EH (cell line): ENCODE measurements at regions not wholly inside any gene's neighbourhood (a gene's known extent, or its start where the extent isn't known, plus 50 kb on each side); places are given as distances from the start of the nearest gene placed in this dataset.

Source experiments
- DNase-seq: peaks from one replicate; pipeline ENCODE4 v3.0.0-alpha.2; 2015; ENCODE audit warnings: low read depth

DNA sequence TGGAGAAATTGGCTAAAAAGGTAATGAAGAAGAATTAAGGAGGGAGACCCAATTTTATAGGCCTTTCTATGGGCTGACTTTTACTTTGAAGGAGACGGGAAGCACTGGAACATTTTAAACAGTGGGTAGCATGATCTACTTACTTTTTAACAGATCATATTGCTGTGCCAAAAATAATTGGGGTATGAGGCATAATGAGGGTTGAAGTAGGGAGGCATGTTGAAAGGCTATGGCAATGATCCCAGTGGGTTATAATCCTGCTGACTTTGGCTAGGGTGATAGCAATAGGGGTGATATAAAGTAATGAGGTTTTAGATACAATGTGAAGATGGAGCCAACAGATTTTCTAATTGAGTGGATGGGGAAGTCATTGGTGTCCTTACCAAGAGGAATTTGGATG lies 73.2 kb downstream of the GPR37 start:
- no peak for DNase-seq

DNA sequence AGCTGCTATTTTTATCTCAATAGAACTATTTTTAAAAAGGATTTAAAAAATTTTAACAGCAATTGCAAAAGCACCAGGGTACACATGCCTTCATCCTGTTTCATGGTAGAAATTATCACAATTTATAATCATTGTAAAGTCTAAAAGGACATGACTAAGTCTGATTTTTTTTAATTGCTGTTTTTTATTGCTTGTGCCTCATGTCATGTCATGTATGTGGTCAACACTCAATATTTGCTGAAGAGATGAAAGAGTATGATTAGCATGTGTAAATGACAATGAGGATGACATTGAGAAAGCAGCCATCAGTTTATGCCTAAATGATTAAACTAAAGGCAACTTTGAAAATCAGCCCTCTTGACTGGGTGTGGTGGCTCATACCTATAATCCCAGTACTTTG lies 74.8 kb downstream of the GPR37 start:
- no peak for DNase-seq

DNA sequence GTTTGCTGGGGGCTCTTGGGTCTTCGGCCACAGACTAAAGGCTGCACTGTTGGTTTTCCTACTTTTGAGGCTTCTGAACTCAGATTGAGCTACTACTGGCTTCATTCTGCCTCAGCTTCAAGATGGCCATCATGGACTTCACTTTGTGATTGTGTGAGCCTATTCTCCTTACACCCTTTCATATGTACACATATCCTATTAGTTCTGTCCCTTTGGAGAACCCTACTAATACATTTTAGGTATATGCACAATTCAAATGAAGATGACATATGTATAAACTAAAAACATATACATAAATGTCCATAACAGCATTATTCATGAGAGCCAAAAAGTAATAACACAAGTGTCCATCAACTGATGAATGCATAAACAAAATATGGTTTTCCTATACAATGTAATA lies 75.7 kb downstream of the GPR37 start:
- DNase-seq: no peak

DNA sequence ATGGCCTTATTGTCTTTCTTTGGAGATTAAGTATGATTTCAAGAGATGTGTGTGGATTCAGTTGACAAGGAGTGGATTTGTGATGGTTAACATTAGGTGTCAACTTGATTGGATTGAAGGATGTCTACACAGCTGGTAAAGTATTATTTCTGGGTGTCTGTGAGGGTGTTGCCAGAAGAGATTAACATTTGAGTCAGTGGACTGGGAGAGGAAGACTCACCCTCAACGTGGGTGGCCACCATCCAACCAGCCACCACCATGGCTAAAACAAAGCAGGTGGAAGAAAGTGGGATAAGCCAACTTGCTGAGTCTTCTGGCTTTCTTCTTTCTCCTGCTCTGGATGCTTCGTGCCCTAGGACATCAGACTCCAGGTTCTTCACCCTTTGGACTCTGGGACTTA lies 76.1 kb downstream of the GPR37 start:
- DNase-seq: no peak

DNA sequence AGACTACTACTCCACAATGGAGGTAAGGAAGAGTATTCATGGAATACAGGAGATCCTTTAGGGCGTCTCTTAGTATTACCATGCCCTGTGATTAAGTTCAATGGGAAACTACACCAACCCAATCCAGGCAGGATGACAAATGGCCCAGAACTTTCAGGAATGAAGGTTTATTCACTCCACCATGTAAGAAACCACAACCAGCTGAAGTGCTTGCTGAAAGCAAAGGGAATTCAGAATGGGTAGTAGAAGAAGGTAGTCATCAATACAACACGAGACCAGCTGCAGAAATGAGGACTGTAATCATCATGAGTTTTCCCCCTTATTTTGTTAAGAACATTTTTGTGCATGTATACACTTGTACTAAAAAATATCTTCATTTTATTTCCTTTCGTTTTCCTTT lies 76.6 kb downstream of the GPR37 start:
- DNase-seq: peak; percentile 58

DNA sequence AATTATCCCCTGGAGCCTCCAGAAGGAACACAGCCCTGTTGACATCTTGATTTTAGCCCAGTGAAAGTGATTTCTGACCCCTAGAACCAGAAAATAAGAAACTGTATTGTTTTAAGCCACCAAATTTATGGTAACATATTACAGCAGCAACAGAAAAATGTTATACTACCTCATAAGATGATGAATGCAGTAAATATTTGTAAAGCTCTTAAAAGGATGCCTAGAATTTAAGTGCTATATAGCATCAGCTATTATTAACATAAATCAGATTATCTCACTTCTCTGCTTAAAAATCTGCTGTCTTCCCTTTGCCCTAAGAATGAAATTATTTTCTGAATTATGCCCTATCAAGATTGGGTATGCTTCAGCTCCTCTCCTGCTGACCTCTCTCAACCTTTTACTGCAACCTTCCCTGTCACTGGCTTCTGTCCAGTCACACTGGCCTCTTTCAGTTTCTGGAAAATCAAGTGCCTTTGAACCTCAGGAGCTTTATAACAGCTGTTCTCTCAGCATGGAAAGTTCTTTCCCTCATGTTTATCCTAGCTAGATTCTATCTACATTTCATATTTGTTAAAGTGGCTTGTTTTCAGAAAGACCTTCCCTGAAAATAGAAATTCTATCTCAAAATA lies 78.9 kb downstream of the GPR37 start:
- no peak for DNase-seq

DNA sequence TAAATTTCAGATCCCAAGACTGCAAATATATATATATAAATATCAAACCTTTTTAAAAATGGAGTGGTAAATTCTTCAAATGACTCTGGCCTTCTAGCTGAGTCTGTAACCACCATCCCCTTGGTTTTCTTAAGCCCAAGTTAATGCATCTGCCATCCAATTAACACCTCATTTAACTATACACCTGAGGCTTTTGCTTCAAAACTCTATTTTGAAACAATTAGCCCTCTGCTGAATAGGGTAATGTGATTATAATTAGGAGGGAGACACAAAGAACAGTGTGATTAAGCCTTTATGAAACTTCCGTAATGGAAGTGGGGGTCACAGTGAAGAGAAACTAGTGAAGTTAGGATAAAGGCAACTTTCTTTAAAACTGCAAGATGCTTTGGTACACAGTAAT lies 83.6 kb downstream of the GPR37 start:
- no peak for DNase-seq

DNA sequence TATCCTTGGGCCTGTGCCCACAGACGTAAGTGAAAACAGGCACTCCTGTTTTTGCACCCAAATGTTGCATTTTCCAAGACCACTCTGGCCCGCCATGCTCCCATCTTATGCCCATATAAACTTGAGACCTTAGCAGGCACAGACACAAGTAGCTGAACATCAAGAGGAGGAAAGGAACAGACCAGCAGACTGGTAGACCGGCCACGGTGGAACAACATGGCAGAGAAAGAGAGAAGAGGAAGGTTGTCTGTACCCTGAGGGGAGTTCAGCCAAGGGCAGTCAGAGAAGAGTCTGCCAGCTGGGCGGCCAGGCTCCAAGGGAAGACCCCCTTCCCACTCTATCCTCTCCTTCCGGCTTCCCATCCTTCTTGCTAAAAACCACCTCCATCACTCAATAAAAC lies 85.3 kb downstream of the GPR37 start:
- no peak for DNase-seq

DNA sequence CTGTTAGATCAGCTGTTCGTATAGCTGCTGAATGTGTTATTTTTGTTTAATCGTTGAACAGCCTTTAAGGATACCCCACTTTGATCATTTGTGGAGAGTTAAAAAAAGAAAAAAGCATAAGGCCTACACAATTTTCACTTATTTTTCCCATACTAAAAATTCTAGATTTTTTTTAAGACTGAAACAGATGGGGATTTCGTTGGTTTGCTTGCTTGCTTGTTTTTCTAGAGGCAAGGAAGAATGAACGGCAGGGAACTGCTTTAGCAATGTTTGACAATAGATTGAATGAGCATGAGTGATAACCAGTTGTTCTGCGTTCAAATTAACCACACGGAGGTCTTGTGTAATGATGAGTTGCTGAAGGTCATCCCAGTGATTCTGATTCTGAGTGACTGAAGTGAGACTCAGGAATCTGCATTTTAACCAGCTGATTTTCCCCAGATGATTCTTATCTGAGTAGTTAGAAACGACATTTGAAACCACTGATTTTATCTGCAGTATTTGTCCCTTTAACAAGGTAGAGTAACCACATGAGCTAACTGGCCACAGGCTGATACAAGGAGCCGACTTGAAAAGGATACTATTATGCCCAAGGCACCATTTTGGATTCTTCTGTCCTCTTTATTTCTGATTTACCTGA lies 85.9 kb downstream of the GPR37 start:
- no peak for DNase-seq

DNA sequence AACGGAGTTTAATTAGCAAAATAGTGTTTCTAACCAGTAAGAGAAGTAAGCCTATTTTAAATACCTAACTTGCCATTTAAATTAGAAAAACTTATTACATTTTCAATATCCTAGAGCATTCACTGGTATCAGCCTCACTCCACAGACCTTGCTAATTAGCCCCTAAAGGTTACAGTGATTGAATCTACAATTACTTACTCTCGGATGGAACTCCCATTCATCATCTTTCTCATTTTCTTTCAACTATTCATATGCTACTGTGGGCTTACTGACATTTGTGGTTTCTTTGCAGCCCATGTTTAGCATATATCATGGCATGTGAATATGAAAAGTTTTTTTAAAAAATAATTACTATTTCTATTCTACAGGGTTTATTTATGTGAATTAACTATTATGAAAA lies 86.4 kb downstream of the GPR37 start:
- no peak for DNase-seq

DNA sequence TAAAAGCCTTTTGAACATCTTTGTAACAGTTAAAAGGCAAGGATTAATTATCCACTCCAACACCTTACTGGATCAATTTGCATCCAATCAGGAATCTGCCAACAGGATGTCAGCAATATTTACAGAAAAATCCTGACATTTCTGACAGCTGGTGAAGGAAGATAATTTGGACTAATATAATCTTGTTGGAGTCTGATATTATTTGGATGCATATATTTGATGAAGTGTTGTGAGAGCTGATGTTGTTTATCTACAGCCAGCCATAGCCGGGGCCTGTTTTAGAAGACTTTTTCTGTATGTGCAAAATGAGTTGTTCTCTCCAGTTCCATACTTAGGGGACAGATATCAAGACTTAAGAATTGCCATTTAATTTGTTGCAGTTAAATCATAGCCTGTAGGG lies 91.1 kb downstream of the GPR37 start:
- DNase-seq: no peak

DNA sequence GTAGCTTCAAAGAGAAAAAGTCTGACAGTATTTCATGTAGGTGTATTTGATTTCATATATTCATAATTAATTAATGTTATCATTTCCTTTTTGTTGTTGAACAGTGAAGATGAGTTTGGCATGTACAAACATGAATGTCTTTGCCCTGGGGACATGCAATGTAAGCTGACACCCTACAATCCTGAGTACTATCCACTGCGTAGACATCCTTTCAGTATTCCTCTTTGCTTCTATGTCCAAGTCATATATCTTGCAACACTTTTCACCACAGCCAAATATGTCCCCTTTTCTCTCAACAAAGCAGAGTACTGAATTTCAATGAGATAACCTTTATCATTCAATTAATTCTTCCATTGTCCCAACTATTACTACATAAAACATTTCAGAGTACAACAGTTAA lies 93.6 kb downstream of the GPR37 start:
- DNase-seq: no peak

DNA sequence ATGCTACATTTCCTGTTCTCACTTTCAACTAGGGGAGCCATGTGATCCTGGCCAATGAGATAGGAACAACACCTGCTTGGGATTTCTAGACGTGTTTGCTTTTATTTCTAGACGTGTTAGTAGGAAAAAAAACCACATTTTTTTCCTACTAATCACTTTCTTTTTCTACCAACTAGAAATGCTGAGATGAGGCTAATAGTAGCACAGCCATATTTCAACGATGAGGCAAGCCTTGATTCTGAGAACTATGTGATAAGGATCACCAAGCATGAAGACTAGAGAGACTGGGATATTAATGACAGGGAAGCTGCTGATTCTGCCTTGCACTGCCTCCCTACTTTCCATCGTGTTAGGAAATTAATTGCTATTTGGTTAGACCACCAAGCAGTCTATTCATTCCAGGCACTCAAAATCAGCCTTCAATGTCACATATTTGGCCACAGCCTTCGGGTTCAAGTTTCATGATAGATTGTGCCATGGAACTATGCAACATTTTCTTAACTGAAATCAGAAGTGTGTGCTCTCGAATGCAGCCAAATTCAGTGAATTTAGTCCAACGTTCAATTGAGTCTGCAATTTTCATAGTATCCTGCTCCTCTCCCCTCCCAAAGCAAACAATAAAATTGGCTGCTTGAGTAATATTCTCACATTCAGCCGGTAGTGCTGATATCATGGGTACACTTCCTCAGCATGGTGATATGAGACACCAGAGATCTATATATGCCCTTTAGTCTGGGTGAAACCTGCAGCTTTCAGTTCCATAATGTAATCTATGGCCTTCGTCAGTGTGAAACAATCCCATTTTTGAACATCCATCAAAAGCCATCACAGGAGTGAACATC lies 98.1 kb downstream of the GPR37 start:
- DNase-seq: peak; percentile 4

DNA sequence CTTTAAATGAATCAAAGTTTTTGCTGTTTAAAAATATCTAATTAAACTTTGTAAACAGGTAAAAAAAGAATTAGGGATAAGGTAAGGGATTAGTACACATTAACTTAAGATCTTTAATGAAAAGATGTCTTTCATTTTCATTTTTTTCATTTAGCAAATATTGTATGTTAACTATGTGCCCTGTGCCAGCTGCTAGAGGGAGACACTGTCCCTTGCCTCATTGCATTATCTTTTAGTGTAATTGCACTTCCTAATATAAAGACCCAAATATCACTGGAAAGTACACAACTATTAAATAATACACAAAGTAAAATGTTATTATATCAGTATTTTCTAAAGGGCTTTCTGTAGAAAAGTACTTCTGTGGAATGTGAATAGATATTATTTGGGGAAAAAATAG lies 102.7 kb downstream of the GPR37 start:
- no peak for DNase-seq

DNA sequence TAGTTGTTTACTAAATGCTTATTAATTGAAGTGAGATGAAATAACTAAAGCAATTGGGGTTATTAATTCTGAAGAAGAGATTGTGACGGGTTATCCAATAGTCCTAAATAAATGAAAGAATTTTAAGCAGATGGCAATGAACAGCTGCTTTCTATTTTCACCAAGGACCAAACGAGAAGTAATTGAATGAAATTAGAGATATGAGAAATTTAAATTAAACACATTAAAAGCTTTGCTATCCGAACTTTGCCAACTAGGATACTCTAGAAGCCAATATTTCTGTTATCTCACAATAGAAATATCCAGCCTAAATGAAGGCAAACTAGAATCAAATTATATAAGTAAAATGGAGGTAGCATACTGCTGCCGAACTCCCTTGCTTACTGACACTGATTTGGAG lies 103.2 kb downstream of the GPR37 start:
- no peak for DNase-seq

DNA sequence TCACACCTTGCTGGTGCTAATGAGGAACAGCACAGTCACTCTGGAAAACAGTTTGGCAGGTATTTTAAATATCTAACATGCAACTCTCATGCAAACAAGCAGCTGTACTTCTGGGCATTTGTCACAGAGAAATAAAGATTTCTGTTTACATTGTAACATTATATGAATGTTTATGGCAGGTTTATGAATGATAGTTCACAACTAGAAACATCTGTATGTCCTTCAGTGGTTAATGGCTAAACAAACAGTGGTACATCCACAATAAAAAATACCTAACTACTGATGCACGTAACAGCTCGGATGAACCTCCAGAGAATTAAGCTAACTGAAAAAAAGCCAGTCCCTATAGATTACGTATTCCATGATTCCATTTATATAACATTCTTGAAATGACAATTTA lies 109.6 kb downstream of the GPR37 start:
- DNase-seq: no peak

DNA sequence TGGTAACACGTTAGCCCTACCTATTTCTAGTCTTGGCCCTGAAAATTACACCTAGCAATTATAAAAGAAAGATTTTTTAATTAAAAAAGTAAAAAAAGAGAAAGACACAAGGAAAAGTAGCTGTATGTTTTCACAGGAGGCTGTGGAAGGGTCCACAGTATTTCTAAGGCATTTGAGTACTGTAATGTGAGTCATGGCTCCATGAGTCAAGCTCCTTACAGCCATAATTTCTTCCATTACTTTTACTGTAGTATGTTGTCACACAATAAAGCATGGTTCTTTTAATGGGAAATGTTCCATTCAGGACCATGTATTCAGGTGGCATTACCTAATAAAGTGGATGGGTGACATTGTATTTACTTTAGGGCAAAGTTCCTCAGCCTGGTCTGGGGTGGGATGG lies 113.4 kb downstream of the GPR37 start:
- DNase-seq: peak; percentile 23

DNA sequence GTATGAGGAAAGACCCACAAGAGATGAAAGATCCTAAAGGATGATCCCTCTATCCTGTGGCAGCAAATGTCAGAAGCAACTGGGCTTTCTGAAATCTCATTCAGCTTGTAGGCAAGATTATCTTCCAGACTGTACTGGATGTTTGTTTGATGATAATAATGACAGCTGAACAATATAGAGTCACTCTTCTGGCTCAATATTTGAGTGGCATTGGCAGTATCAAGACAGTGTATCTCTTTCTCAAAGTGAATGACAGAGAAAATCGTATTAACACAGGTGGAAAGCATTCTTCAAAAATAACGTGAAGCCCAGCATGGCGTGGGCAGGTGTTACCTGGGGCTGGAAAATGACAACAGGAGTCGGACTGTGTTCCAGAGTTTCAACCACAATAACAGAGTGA lies 114.5 kb downstream of the GPR37 start:
- DNase-seq: no peak

DNA sequence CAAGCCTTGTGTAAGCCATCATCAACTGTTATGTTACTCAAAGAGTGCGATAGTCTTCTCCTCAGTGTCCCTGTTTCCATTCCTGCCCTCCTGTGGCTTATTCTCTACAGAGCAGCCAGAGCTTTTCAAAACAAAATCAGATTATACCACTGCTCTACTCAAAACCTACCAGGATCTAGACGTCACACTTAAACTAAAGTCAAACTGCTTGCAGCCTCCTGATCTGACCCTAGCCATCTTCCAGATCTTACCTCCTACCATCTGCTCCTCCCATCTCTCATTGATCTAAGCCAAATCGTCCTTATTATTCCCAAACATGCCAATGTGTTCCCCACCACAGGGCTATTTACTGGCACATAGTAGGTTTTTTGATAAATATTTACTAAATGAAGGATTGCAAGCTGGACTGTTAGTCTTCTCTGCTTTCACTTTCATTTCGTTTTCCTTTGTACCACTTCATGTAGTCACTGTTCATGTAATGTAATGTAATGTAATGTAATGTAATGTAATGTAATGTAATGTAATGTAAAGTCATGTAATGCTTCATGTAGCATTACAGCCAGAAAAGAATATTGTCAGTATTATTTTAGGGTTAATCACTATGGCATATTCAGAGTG lies 116.1 kb downstream of the GPR37 start:
- DNase-seq: no peak

DNA sequence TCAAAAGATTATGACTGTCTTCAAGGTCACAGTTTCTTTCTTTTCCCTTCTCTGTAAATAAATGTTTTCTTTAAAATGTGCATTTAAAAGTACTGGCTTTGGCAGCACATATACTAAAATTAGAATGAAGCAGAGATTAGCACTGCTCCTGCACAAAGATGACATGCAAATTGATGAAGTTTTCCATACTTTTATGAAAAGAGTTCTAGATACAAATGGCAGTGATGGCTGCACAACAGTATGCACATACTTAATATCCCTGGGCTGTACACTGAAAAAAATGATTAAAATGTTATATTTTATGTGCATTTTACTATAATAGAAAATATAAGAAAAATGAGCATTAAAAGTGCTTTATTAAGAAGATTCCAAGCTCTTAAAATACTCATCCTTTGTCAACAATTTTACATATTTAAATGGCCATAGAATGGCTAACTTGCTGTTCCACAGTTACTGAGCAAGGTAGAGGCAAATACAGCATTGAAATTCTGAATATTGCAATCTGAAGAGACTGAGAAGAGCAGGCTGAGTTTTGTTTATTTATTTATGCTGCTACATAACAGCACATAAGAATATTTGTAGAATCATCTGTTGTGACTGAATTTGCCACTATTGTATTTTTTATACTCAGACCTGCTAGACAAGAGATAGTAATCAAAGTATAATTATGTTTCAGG lies 117.8 kb downstream of the GPR37 start:
- DNase-seq: no peak

DNA sequence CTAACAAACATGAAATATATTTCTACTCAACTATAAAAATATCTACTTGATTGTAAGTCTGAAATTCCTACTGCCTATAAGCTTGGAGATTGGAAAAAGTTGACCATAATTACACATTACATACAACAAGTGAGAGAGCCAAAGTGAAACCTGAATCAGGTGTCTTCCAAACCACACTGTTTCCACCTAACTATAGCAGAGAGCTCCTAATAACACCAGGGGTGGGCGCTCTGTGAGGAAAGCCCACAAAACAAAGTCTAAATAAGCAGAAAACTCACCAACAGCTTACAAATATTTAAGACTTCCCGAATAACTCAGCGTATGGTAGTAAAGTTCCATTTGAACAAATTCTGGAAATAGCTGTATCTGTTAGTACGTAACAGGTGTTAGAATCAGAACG lies 119.9 kb downstream of the GPR37 start:
- no peak for DNase-seq

DNA sequence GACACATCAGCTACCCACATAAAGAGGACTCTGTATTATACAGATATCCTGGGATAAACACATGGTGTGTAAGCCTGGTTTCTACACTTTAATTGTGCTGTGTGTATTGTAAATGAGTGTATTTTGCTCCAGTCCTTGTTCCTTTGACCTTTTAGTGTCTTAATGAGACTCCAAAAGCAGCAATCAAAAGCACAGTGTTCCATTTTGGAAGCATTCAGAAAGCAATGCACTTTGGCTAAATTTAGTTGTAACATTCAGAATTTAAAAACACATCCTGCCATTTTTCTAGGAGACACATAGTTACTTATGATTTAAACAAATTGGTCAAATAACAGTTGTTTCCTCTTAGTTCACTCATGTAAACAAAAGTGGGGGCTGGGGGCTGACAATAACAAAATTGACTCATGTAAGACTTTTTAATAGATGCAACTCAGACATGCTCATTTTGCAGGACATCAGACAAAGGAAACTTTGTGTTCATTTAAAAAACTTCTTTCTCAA lies 122.2 kb downstream of the GPR37 start:
- no peak for DNase-seq
